ENCODE measurements at regions not wholly inside any gene's neighbourhood (a gene's known extent, or its start where the extent isn't known, plus 50 kb on each side); places are given as distances from the start of the nearest gene placed in this dataset.

GRCh38 chr1:88056881-88057280 lies 627.2 kb upstream of the PKN2 start:
- TF ChIP-seq CTCF (IDR thresholded peaks at IDR 0.05) (no peak), POLR2A (IDR thresholded peaks at IDR 0.05) (no peak)
